Loucy (cell line): ENCODE measurements at regions not wholly inside any gene's neighbourhood (a gene's known extent, or its start where the extent isn't known, plus 50 kb on each side); places are given as distances from the start of the nearest gene placed in this dataset.

Experiments
- CTCF ChIP-seq: fragments of 200-600 bp; sonication (generic); conservative IDR thresholded peaks from 2 replicates; pipeline ENCODE4 v1.5.1; 2014; ENCODE audit warnings: mild to moderate bottlenecking, antibody characterized with exemption, low read length
- EZH2phosphoT487 ChIP-seq: fragments of 200-600 bp; IDR thresholded peaks from 2 replicates; pipeline ENCODE4 v1.6.1; 2018; ENCODE audit warnings: antibody characterized with exemption, mild to moderate bottlenecking, moderate library complexity, borderline replicate concordance

DNA sequence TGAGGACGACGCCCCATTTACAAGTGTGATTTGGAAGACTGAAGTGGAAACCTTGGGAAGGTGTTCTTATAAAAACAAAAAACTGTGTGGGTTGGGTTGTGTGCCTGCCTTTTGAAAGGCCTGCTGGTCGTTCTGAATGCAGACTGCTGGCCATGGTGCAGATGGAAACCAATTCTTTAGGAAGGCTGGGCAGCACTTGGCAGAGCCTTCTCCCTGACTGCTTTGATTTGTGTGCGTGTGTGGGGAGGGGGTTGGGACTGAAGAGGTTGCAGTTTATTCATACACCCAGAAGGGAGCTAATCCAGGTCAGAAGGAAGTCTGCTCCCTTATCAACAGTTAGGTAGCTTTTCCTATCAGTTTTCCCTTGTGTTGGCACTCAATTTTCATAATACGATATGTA lies 288.7 kb downstream of the SOX2 start:
- TF ChIP-seq CTCF (no peak), EZH2phosphoT487 (no peak)
